HL-60 (cell line): ENCODE measurements at regions not wholly inside any gene's neighbourhood (a gene's known extent, or its start where the extent isn't known, plus 50 kb on each side); places are given as distances from the start of the nearest gene placed in this dataset.

Experiments used
- DNase-seq, 2 experiments: peaks; one replicate each; pipeline ENCODE4 v3.0.0-alpha.2; 2010 to 2020; ENCODE audit warnings: low read depth in 1 of 2, low spot score in 1 of 2
- H3K27ac ChIP-seq: fragments of 250-450 bp; sonication (Bioruptor Pico); replicated peaks from 2 replicates; pipeline ENCODE4 v1.5.1; 2020; ENCODE audit warnings: mild to moderate bottlenecking, moderate library complexity
- H3K27me3 ChIP-seq: fragments of 250-450 bp; sonication (Bioruptor Pico); 2 replicates; pipeline ENCODE4 v1.5.1; 2021; ENCODE audit warnings: mild to moderate bottlenecking, moderate library complexity; ENCODE audit not compliant: insufficient read depth, poor library complexity, severe bottlenecking
- H3K4me3 ChIP-seq: replicated peaks from 2 replicates; pipeline ENCODE4 v1.5.1; 2011; ENCODE audit warnings: mild to moderate bottlenecking, control low read depth, low read length; ENCODE audit not compliant: insufficient read depth
- GABPA ChIP-seq: IDR thresholded peaks from 2 replicates; pipeline ENCODE4 v1.6.1; 2012; ENCODE audit warnings: low read depth
- POLR2AphosphoS5 ChIP-seq: IDR thresholded peaks from 2 replicates; pipeline ENCODE4 v1.6.1; 2012; ENCODE audit warnings: low read depth
- SPI1 ChIP-seq: IDR thresholded peaks from 2 replicates; pipeline ENCODE4 v1.6.1; 2012; ENCODE audit warnings: low read depth, mild to moderate bottlenecking, borderline replicate concordance
- TF ChIP-seq, protein P1 (sequence below): IDR thresholded peaks from 2 replicates; pipeline ENCODE4 v1.6.1; 2012; ENCODE audit warnings: low read depth; ENCODE audit not compliant: insufficient replicate concordance
- TF ChIP-seq, protein P2 (sequence below): IDR thresholded peaks from one replicate; pipeline ENCODE4 v1.5.1; 2011; ENCODE audit warnings: low read length, control low read depth, inconsistent platforms; ENCODE audit not compliant: insufficient read depth

- H3K27me3 ChIP-seq, result no peaks in the 10 kb centered on the region
- DNase-seq, result no peak
Observed at GRCh38 chr10:61081301-61081700, 137.3 kb upstream of the RHOBTB1 start.

DNA sequence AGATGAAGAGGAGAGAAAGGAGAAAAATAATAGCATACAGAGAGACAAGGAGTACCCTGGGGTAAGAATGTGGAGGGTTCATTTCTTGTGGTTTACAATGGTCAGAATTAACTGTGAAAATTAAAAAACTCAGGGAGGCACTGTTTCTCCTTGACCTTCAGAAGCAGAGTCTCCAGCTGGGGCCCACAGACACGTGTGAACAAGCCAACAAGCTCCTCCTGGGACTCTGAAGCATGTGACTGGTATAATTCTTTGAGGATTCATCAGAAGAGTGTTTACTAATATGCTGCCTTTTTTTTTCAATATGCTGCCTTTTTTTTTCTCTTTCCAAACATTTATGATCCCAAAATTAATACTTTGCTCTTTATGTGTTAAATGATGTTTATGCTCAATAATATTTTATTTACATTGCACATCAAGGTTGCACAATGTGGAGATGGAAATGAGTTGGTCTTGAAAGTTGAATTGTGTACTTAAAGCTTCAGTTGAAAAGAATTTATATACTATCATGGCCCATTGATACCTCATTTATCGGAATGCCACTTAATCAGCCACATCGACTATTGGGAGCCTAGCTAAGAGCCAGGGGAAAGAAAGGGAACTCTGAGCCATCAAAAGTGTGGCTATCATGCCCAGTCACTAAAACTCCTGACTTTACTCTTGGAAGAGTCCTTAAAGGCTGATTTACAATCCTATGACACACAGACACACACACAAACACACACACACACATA lies 134.7 kb upstream of the RHOBTB1 start:
- TF ChIP-seq SPI1 (no peak), GABPA (no peak), POLR2AphosphoS5 (no peak)
- TF ChIP-seq, protein P1, sequence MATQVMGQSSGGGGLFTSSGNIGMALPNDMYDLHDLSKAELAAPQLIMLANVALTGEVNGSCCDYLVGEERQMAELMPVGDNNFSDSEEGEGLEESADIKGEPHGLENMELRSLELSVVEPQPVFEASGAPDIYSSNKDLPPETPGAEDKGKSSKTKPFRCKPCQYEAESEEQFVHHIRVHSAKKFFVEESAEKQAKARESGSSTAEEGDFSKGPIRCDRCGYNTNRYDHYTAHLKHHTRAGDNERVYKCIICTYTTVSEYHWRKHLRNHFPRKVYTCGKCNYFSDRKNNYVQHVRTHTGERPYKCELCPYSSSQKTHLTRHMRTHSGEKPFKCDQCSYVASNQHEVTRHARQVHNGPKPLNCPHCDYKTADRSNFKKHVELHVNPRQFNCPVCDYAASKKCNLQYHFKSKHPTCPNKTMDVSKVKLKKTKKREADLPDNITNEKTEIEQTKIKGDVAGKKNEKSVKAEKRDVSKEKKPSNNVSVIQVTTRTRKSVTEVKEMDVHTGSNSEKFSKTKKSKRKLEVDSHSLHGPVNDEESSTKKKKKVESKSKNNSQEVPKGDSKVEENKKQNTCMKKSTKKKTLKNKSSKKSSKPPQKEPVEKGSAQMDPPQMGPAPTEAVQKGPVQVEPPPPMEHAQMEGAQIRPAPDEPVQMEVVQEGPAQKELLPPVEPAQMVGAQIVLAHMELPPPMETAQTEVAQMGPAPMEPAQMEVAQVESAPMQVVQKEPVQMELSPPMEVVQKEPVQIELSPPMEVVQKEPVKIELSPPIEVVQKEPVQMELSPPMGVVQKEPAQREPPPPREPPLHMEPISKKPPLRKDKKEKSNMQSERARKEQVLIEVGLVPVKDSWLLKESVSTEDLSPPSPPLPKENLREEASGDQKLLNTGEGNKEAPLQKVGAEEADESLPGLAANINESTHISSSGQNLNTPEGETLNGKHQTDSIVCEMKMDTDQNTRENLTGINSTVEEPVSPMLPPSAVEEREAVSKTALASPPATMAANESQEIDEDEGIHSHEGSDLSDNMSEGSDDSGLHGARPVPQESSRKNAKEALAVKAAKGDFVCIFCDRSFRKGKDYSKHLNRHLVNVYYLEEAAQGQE, result no peak
- TF ChIP-seq, protein P2, sequence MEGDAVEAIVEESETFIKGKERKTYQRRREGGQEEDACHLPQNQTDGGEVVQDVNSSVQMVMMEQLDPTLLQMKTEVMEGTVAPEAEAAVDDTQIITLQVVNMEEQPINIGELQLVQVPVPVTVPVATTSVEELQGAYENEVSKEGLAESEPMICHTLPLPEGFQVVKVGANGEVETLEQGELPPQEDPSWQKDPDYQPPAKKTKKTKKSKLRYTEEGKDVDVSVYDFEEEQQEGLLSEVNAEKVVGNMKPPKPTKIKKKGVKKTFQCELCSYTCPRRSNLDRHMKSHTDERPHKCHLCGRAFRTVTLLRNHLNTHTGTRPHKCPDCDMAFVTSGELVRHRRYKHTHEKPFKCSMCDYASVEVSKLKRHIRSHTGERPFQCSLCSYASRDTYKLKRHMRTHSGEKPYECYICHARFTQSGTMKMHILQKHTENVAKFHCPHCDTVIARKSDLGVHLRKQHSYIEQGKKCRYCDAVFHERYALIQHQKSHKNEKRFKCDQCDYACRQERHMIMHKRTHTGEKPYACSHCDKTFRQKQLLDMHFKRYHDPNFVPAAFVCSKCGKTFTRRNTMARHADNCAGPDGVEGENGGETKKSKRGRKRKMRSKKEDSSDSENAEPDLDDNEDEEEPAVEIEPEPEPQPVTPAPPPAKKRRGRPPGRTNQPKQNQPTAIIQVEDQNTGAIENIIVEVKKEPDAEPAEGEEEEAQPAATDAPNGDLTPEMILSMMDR, result no peak

More at GRCh38 chr10:61081301-61081700, 137.3 kb upstream of the RHOBTB1 start:
- Histone ChIP-seq H3K27ac (no peak overlapping the region), H3K4me3 (no peak overlapping the region)
- TF ChIP-seq, protein P1, result no peak
- TF ChIP-seq SPI1 (no peak), GABPA (no peak), POLR2AphosphoS5 (no peak)
- TF ChIP-seq, protein P2, result no peak

GRCh38 chr10:61076572-61077114 lies 132.7 kb upstream of the RHOBTB1 start:
- H3K4me3 ChIP-seq, result no peak overlapping the region
- no peak overlapping the region for H3K27ac ChIP-seq
- TF ChIP-seq, protein P2, result no peak
- peak; percentile 68; the same call in 1 of the 2 replicates for TF ChIP-seq SPI1
- TF ChIP-seq, protein P1, result no peak
- TF ChIP-seq GABPA, result no peak
- TF ChIP-seq POLR2AphosphoS5, result no peak
- H3K27me3 ChIP-seq, result no peaks in the 10 kb centered on the region
- no peak for DNase-seq

More for the DNA sequence above, 134.7 kb upstream of the RHOBTB1 start:
- Histone ChIP-seq H3K27ac (no peak overlapping the region), H3K27me3 (no peaks in the 10 kb centered on the region), H3K4me3 (no peak overlapping the region)
- no peak for DNase-seq
